ENCODE measurements at regions not wholly inside any gene's neighbourhood (a gene's known extent, or its start where the extent isn't known, plus 50 kb on each side); places are given as distances from the start of the nearest gene placed in this dataset.

- DNase-seq = no peak
These were observed 137.0 kb upstream of the HDAC4 start for GRCh38 chr2:239537633-239538356.

GRCh38 chr2:239536186-239536585 lies 135.4 kb upstream of the HDAC4 start:
- no peak for DNase-seq

- DNase-seq = no peak
These were observed 134.8 kb upstream of the HDAC4 start for GRCh38 chr2:239535413-239536144.

GRCh38 chr2:239534581-239535412 lies 134.0 kb upstream of the HDAC4 start:
- no peak for DNase-seq

GRCh38 chr2:239533569-239534316 lies 132.9 kb upstream of the HDAC4 start:
- DNase-seq = no peak

GRCh38 chr2:239532859-239533258 lies 132.0 kb upstream of the HDAC4 start:
- no peak for DNase-seq

- DNase-seq = no peak
These were observed 131.4 kb upstream of the HDAC4 start for GRCh38 chr2:239532250-239532649.

- no peak for DNase-seq
These were observed 130.8 kb upstream of the HDAC4 start for GRCh38 chr2:239531456-239532241.

- no peak for DNase-seq
These were observed 130.0 kb upstream of the HDAC4 start for GRCh38 chr2:239530749-239531316.

- no peak for DNase-seq
These were observed 128.6 kb upstream of the HDAC4 start for GRCh38 chr2:239529313-239530015.

GRCh38 chr2:239528883-239529282 lies 128.1 kb upstream of the HDAC4 start:
- no peak for DNase-seq

- DNase-seq = no peak
These were observed 127.3 kb upstream of the HDAC4 start for GRCh38 chr2:239528146-239528545.

GRCh38 chr2:239526666-239527415 lies 126.0 kb upstream of the HDAC4 start:
- no peak for DNase-seq

- no peak for DNase-seq
These were observed 125.2 kb upstream of the HDAC4 start for GRCh38 chr2:239526038-239526437.

- peak; percentile 53 for DNase-seq
These were observed 123.1 kb upstream of the HDAC4 start for GRCh38 chr2:239523954-239524330.

- no peak for DNase-seq
These were observed 122.5 kb upstream of the HDAC4 start for GRCh38 chr2:239523147-239523953.

- no peak for DNase-seq
These were observed 121.9 kb upstream of the HDAC4 start for GRCh38 chr2:239522740-239523119.

GRCh38 chr2:239522002-239522739 lies 121.4 kb upstream of the HDAC4 start:
- DNase-seq = no peak

GRCh38 chr2:239521518-239521815 lies 120.6 kb upstream of the HDAC4 start:
- DNase-seq = no peak
